Pancreas (tissue), 10 donors: ENCODE measurements at regions not wholly inside any gene's neighbourhood (a gene's known extent, or its start where the extent isn't known, plus 50 kb on each side); places are given as distances from the start of the nearest gene placed in this dataset.

Source experiments
- ATAC-seq, 4 donors: fragments of 200-7000 bp; cut with Tn5 transposase; one replicate each; pipeline versions ENCODE4 v1.8.0 to v1.9.1; 2020; ENCODE audit warnings: mild to moderate bottlenecking in 4 of 4, moderate library complexity in 4 of 4
- DNase-seq, 6 donors: peaks; one replicate each; pipeline ENCODE4 v3.0.0-alpha.2; 2020
- FAIRE-seq: peaks from 2 replicates; lab custom pipeline; 2012; peaks lifted over from hg19 to GRCh38; lab: Jason Lieb, UNC
- H3K27ac ChIP-seq, 4 donors: fragments of 200-600 bp; sonication (generic); 1 replicate in 3 of 4; 2 replicates in 1 of 4; pipeline versions ENCODE4 v1.5.0 to v1.8.0; 2020
- H3K27me3 ChIP-seq, 4 donors: fragments of 200-600 bp; one replicate each; pipeline ENCODE4 v1.8.0; 2021
- H3K36me3 ChIP-seq, 3 donors: fragments of 200-600 bp; sonication (generic) in 1 of 3; one replicate each; pipeline versions ENCODE4 v1.5.0 to v1.8.0; 2020 to 2021
- H3K4me1 ChIP-seq, 3 donors: fragments of 200-600 bp; one replicate each; pipeline ENCODE4 v1.8.0; 2021
- H3K4me3 ChIP-seq, 4 donors: fragments of 200-600 bp; sonication (generic) in 2 of 4; one replicate each; pipeline versions ENCODE4 v1.5.0 to v1.8.0; 2020 to 2021
- H3K9me3 ChIP-seq, 4 donors: fragments of 200-600 bp; one replicate each; pipeline ENCODE4 v1.8.0; 2021
- WGBS, 2 donors: extraction: QIAGEN DNeasy Blood & Tissue Kit; methylation state at CpG; one replicate each; pipeline ENCODE4 v1.1.7; 2013; 5-methylcytosine and 5-hydroxymethylcytosine counted together
- intact Hi-C, 3 donors: fragments of 100-400 bp; cut with DNase I; formaldehyde crosslinking; loops; one replicate each; pipeline versions ENCODE4 v1.11.1 to v1.14.2; 2022
- TF ChIP-seq, protein P1 (sequence below), 4 donors: fragments of 200-600 bp; sonication (generic) in 3 of 4; IDR thresholded peaks; one replicate each; pipeline versions ENCODE4 v1.5.0 to v1.8.0; 2021; ENCODE audit warnings: antibody characterized with exemption in 4 of 4
- donor health status: healthy with polysubstance abuse.
- donor health status: DM: no; HTN: no; CAD: no; lungs with moderate emphysema.
- donor health status: DM: no; HTN: no; CAD: no.
- donor health status: control.
- donor health status: control.
- donor health status: Bipolar disorder and iron deficiency.
- donor health status: DM: yes; HTN: yes; CAD: no.
- donor health status: DM: no; HTN: no; CAD: no.
- donor health status: DM: no; HTN: no; CAD: no.
- donor health status: DM: yes; HTN: yes; CAD: no.

DNA sequence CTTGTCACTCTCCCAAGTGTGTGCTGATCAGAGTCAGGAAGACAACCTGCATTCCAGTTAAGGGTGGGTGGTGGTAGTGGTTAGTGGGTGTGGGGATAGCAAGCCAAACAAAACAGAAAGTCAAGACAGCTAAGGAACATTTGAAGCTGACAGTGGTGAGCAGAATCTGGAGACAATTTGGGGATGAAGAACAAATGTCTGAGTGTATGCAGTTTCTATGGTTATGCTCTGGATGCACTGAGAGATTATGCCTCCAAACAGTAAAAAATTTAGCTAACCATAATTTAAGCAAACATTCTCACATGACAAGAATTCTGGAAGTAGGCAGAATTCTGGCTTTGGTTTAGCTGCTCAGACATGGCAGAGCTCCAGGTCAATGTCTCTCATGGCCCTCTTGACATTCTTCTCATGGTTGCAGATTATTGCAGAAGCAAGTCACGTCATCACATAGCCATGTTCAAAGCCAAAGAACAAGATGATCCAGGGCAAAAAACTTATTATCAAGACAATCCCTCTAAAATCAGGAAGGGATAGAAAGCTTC is 148.7 kb downstream of the LURAP1L start:
- FAIRE-seq (no peak), ATAC-seq (peak in 1 of 4 donors; percentile 28), DNase-seq (no peak)
- no peaks in the 10 kb centered on the region for H3K9me3 ChIP-seq
- no peaks in the 10 kb centered on the region for H3K27me3 ChIP-seq
- intact Hi-C loops, result no loop called here
- TF ChIP-seq, protein P1, sequence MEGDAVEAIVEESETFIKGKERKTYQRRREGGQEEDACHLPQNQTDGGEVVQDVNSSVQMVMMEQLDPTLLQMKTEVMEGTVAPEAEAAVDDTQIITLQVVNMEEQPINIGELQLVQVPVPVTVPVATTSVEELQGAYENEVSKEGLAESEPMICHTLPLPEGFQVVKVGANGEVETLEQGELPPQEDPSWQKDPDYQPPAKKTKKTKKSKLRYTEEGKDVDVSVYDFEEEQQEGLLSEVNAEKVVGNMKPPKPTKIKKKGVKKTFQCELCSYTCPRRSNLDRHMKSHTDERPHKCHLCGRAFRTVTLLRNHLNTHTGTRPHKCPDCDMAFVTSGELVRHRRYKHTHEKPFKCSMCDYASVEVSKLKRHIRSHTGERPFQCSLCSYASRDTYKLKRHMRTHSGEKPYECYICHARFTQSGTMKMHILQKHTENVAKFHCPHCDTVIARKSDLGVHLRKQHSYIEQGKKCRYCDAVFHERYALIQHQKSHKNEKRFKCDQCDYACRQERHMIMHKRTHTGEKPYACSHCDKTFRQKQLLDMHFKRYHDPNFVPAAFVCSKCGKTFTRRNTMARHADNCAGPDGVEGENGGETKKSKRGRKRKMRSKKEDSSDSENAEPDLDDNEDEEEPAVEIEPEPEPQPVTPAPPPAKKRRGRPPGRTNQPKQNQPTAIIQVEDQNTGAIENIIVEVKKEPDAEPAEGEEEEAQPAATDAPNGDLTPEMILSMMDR (IDR thresholded peaks at IDR 0.05), result no peak
- H3K4me1 ChIP-seq, result no peaks in the 10 kb centered on the region
- H3K4me3 ChIP-seq, result no peak overlapping the region
- WGBS, 2 donors, result 42 to 55% methylated on average over 1 of the region's 1 CpG
- no peak overlapping the region for H3K27ac ChIP-seq
- no peaks in the 10 kb centered on the region for H3K36me3 ChIP-seq

- ATAC-seq, result no peak
- 74 to 82% methylated on average over 4 of the region's 4 CpGs for WGBS, 2 donors
- FAIRE-seq, result no peak
Measured at GRCh38 chr9:12930906-12931305, 156.1 kb downstream of the LURAP1L start.

DNA sequence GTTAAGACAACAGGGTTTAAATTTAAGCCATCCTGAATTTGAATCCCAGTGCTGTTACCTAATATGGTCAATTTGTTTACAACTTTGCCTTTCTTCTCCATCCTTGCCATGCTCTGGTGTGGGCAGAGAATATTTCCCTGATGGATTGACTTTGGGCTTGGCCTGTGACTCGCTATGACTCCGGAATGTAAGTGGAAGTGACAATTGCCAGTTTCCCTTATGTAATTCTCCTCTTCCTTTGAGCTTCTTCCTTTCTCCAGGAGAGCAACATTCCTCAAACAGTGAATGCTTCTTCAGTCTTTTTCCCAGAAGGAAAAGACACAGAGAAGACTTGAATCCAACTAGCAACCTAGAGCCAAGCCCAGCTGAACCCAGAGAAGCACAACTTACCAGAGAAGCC is 159.1 kb downstream of the LURAP1L start:
- DNase-seq, result no peak
- Histone ChIP-seq H3K36me3 (no peaks in the 10 kb centered on the region), H3K27me3 (no peaks in the 10 kb centered on the region), H3K27ac (no peak overlapping the region), H3K4me1 (no peaks in the 10 kb centered on the region), H3K4me3 (no peak overlapping the region), H3K9me3 (no peaks in the 10 kb centered on the region)
- 90 to 95% methylated on average over 2 of the region's 2 CpGs for WGBS, 2 donors
- FAIRE-seq, result no peak
- TF ChIP-seq, protein P1 (IDR thresholded peaks at IDR 0.05), result no peak
- intact Hi-C loops, result no loop called here
- no peak for ATAC-seq

More at GRCh38 chr9:12930906-12931305, 156.1 kb downstream of the LURAP1L start:
- TF ChIP-seq, protein P1 (IDR thresholded peaks at IDR 0.05), result no peak
- intact Hi-C loops, result no loop called here
- H3K27me3 ChIP-seq, result no peaks in the 10 kb centered on the region
- H3K4me3 ChIP-seq, result no peak overlapping the region
- no peak overlapping the region for H3K27ac ChIP-seq
- no peak for DNase-seq
- no peaks in the 10 kb centered on the region for H3K9me3 ChIP-seq
- no peaks in the 10 kb centered on the region for H3K36me3 ChIP-seq
- no peaks in the 10 kb centered on the region for H3K4me1 ChIP-seq

DNA sequence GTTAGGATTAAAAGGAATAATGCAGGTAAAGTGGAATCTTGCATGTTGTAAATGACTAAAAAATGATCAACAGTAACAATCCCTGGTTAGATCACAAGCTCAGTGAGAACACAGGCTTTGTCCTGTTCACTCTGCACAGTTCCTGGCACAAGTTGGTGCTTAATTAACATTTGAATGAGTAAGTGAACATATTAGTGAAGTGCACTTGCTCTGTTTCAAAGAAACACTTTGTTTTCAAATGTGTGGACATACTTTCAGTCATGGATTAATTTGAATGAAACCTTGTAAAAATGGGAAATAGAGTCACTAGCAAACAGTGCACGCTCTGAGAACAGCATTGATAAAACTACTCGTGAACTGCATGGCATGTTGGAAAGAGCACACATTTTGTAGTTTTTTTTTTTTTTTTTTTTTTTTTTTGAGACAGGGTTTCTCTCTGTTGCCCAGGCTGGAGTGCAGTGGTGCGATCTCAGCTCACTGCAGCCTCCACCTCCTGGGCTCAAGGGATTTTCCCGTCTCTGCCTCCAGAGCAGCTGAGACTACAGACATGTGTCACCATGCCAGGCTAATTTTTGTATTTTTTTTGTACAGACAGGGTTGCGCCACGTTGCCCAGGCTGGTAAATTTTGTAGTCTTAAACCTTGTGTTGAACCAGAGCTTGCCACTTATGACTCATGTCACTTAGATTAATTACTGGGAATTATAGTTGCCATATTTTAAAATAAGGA is 159.9 kb downstream of the LURAP1L start:
- no peaks in the 10 kb centered on the region for H3K36me3 ChIP-seq
- H3K27me3 ChIP-seq, result no peaks in the 10 kb centered on the region
- TF ChIP-seq, protein P1 (IDR thresholded peaks at IDR 0.05), result no peak
- no peaks in the 10 kb centered on the region for H3K9me3 ChIP-seq
- H3K4me1 ChIP-seq, result no peaks in the 10 kb centered on the region
- no peak for FAIRE-seq
- ATAC-seq, result peak in 1 of 4 donors; percentile 38
- intact Hi-C loops, result no loop called here
- no peak overlapping the region for H3K4me3 ChIP-seq
- WGBS, 2 donors, result 85 to 90% methylated on average over 6 of the region's 6 CpGs
- DNase-seq, result no peak
- no peak overlapping the region for H3K27ac ChIP-seq

DNA sequence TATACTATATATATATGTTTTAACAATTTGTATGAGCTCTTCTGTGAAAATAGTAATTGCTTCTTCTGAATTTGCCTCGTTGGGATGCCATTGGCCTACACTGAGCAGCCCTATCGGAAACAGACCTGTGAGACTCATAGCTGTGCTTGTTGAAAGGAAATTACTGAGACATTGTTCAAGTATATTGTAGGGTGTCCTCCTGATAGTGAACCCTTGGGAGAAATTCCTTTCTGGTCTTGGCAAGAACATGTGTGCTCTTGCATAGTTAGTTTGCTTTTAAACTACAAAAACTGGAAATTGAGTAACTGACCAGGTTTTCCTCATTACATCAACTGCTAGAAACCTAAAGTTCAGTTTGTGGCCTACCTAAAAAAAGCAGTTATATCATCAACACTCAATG is 160.9 kb downstream of the LURAP1L start:
- H3K4me3 ChIP-seq, result no peak overlapping the region
- DNase-seq (no peak), FAIRE-seq (no peak), ATAC-seq (peak in 1 of 4 donors; percentile 46)
- no peaks in the 10 kb centered on the region for H3K27me3 ChIP-seq
- no peaks in the 10 kb centered on the region for H3K4me1 ChIP-seq
- intact Hi-C loops, result no loop called here
- H3K27ac ChIP-seq, result no peak overlapping the region
- TF ChIP-seq, protein P1 (IDR thresholded peaks at IDR 0.05), result no peak
- no peaks in the 10 kb centered on the region for H3K9me3 ChIP-seq
- WGBS, 2 donors, result 74 to 83% methylated on average over 2 of the region's 2 CpGs
- H3K36me3 ChIP-seq, result no peaks in the 10 kb centered on the region
